GM23338 (cell line): ENCODE measurements at regions not wholly inside any gene's neighbourhood (a gene's known extent, or its start where the extent isn't known, plus 50 kb on each side); places are given as distances from the start of the nearest gene placed in this dataset.

Source experiments
- ATAC-seq: fragments of 200-7000 bp; cut with Tn5 transposase; 3 replicates; pipeline ENCODE4 v1.9.1; 2020
- DNase-seq: peaks from one replicate; pipeline ENCODE4 v3.0.0-alpha.2; 2015; ENCODE audit warnings: low spot score
- H2AFZ ChIP-seq: fragments of 200-600 bp; sonication (generic); 2 replicates; pipeline ENCODE4 v1.8.0; 2016; ENCODE audit warnings: antibody characterized with exemption, mild to moderate bottlenecking, moderate library complexity
- H3F3A ChIP-seq: fragments of 200-600 bp; sonication (generic); replicated peaks from 2 replicates; pipeline ENCODE4 v1.8.0; 2017; ENCODE audit warnings: antibody characterized with exemption, mixed run types, low read depth
- H3K27ac ChIP-seq: fragments of 200-600 bp; sonication (generic); 2 replicates; pipeline ENCODE4 v1.6.1; 2016; ENCODE audit warnings: low read depth
- H3K27me3 ChIP-seq: fragments of 200-600 bp; sonication (generic); 2 replicates; pipeline ENCODE4 v1.8.0; 2016; ENCODE audit warnings: mild to moderate bottlenecking, mixed run types, moderate library complexity; ENCODE audit not compliant: insufficient read depth
- H3K36me3 ChIP-seq: fragments of 200-600 bp; sonication (generic); 2 replicates; pipeline ENCODE4 v1.8.0; 2016; ENCODE audit warnings: mild to moderate bottlenecking; ENCODE audit not compliant: insufficient read depth
- H3K4me1 ChIP-seq: fragments of 200-600 bp; sonication (generic); 2 replicates; pipeline ENCODE4 v1.8.0; 2016; ENCODE audit warnings: mild to moderate bottlenecking, moderate library complexity; ENCODE audit not compliant: insufficient read depth
- H3K4me2 ChIP-seq: fragments of 200-600 bp; sonication (generic); 2 replicates; pipeline ENCODE4 v1.7.1; 2017; ENCODE audit warnings: mixed run types
- H3K4me3 ChIP-seq: fragments of 200-600 bp; sonication (generic); 2 replicates; pipeline ENCODE4 v1.6.1; 2016; ENCODE audit warnings: mixed run types
- H3K79me2 ChIP-seq: fragments of 200-600 bp; sonication (generic); replicated peaks from 2 replicates; pipeline ENCODE4 v1.8.0; 2017; ENCODE audit warnings: mild to moderate bottlenecking; ENCODE audit not compliant: insufficient read depth
- H3K9me2 ChIP-seq: fragments of 200-600 bp; sonication (generic); 2 replicates; pipeline ENCODE4 v1.8.0; 2017; ENCODE audit not compliant: insufficient read depth
- H4K20me1 ChIP-seq: fragments of 200-600 bp; sonication (generic); replicated peaks from 2 replicates; pipeline ENCODE4 v1.8.0; 2017; ENCODE audit warnings: mild to moderate bottlenecking; ENCODE audit not compliant: insufficient read depth
- H3K27ac Mint-ChIP-seq: 2 replicates; pipeline ENCODE4 v1.8.0; 2020; ENCODE audit warnings: inconsistent platforms, mild to moderate bottlenecking, moderate library complexity, mixed read lengths
- H3K27me3 Mint-ChIP-seq: 3 replicates; pipeline ENCODE4 v1.8.0; 2022; ENCODE audit warnings: low read depth, mild to moderate bottlenecking, moderate library complexity, mixed read lengths, inconsistent platforms; ENCODE audit not compliant: insufficient read depth, poor library complexity
- H3K36me3 Mint-ChIP-seq: 3 replicates; pipeline ENCODE4 v1.8.0; 2021; ENCODE audit warnings: low read depth, mild to moderate bottlenecking, inconsistent platforms, moderate library complexity, mixed read lengths
- H3K4me1 Mint-ChIP-seq: 3 replicates; pipeline ENCODE4 v1.8.0; 2020; ENCODE audit warnings: mild to moderate bottlenecking, inconsistent platforms, mixed read lengths
- H3K4me3 Mint-ChIP-seq: 3 replicates; pipeline ENCODE4 v1.8.0; 2021; ENCODE audit warnings: moderate library complexity, mild to moderate bottlenecking, inconsistent platforms, mixed read lengths
- H3K9me3 Mint-ChIP-seq: 3 replicates; pipeline ENCODE4 v1.8.0; 2020; ENCODE audit warnings: moderate library complexity, mild to moderate bottlenecking, inconsistent platforms, mixed read lengths
- EZH2 ChIP-seq: fragments of 200-600 bp; sonication (generic); IDR thresholded peaks from one replicate; pipeline ENCODE4 v1.8.0; 2017; ENCODE audit warnings: antibody characterized with exemption, mild to moderate bottlenecking, low read depth; ENCODE audit not compliant: unreplicated experiment
- NANOG ChIP-seq: IDR thresholded peaks from 2 replicates; pipeline ENCODE4 v1.6.1; 2016; ENCODE audit warnings: antibody characterized with exemption, borderline replicate concordance
- ZNF331 ChIP-seq: fragments of 250-450 bp; sonication (Bioruptor Pico); IDR thresholded peaks from 2 replicates; pipeline ENCODE4 v1.5.0; 2020; ENCODE audit warnings: low read depth, mild to moderate bottlenecking, moderate library complexity
- ZNF462 ChIP-seq: fragments of 250-450 bp; sonication (Bioruptor Pico); IDR thresholded peaks from 2 replicates; pipeline ENCODE4 v1.5.0; 2020; ENCODE audit warnings: mild to moderate bottlenecking, moderate library complexity
- TF ChIP-seq, protein P1 (sequence below): IDR thresholded peaks from one replicate; pipeline ENCODE4 v1.6.1; 2018; ENCODE audit warnings: antibody characterized with exemption; ENCODE audit not compliant: unreplicated experiment
- TF ChIP-seq, protein P2 (sequence below), 2 experiments: fragments of 200-600 bp in 1 of 2; sonication (generic) in 1 of 2; conservative IDR thresholded peaks; 2 replicates each; pipeline versions ENCODE4 v1.5.1 to v1.6.1; 2016 to 2017; ENCODE audit warnings: antibody characterized with exemption in 2 of 2, low read depth in 2 of 2, mild to moderate bottlenecking in 2 of 2, moderate library complexity in 1 of 2

GRCh38 chr11:39674024-39674423, 1785.4 kb downstream of the LRRC4C start:
- no peak overlapping the region for H3K27ac ChIP-seq
- Mint-ChIP-seq H3K9me3 (peaks cover 5% of the 10 kb centered on the region; the same call in 2 of the 3 replicates), H3K27ac (no peak overlapping the region), H3K4me3 (no peak overlapping the region), H3K4me1 (no peaks in the 10 kb centered on the region), H3K36me3 (0 out of 3 replicates have a peak, but pooled peaks cover 2% of the 10 kb centered on the region), H3K27me3 (no peaks in the 10 kb centered on the region)
- H3K36me3 ChIP-seq, result no peaks in the 10 kb centered on the region; the same call in 1 of the 2 replicates
- no peak for ATAC-seq
- no peak overlapping the region for H3K4me3 ChIP-seq
- no peaks in the 10 kb centered on the region for H4K20me1 ChIP-seq
- H3K79me2 ChIP-seq, result no peaks in the 10 kb centered on the region
- H3K4me2 ChIP-seq, result no peak overlapping the region
- no peaks in the 10 kb centered on the region for H3K27me3 ChIP-seq
- no peak for TF ChIP-seq ZNF462 (CRISPR knock-in tag)
- no peak for TF ChIP-seq ZNF331 (CRISPR knock-in tag)
- TF ChIP-seq, protein P1, sequence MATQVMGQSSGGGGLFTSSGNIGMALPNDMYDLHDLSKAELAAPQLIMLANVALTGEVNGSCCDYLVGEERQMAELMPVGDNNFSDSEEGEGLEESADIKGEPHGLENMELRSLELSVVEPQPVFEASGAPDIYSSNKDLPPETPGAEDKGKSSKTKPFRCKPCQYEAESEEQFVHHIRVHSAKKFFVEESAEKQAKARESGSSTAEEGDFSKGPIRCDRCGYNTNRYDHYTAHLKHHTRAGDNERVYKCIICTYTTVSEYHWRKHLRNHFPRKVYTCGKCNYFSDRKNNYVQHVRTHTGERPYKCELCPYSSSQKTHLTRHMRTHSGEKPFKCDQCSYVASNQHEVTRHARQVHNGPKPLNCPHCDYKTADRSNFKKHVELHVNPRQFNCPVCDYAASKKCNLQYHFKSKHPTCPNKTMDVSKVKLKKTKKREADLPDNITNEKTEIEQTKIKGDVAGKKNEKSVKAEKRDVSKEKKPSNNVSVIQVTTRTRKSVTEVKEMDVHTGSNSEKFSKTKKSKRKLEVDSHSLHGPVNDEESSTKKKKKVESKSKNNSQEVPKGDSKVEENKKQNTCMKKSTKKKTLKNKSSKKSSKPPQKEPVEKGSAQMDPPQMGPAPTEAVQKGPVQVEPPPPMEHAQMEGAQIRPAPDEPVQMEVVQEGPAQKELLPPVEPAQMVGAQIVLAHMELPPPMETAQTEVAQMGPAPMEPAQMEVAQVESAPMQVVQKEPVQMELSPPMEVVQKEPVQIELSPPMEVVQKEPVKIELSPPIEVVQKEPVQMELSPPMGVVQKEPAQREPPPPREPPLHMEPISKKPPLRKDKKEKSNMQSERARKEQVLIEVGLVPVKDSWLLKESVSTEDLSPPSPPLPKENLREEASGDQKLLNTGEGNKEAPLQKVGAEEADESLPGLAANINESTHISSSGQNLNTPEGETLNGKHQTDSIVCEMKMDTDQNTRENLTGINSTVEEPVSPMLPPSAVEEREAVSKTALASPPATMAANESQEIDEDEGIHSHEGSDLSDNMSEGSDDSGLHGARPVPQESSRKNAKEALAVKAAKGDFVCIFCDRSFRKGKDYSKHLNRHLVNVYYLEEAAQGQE, result no peak
- no peak for TF ChIP-seq EZH2
- no peak for TF ChIP-seq NANOG
- TF ChIP-seq, protein P2, sequence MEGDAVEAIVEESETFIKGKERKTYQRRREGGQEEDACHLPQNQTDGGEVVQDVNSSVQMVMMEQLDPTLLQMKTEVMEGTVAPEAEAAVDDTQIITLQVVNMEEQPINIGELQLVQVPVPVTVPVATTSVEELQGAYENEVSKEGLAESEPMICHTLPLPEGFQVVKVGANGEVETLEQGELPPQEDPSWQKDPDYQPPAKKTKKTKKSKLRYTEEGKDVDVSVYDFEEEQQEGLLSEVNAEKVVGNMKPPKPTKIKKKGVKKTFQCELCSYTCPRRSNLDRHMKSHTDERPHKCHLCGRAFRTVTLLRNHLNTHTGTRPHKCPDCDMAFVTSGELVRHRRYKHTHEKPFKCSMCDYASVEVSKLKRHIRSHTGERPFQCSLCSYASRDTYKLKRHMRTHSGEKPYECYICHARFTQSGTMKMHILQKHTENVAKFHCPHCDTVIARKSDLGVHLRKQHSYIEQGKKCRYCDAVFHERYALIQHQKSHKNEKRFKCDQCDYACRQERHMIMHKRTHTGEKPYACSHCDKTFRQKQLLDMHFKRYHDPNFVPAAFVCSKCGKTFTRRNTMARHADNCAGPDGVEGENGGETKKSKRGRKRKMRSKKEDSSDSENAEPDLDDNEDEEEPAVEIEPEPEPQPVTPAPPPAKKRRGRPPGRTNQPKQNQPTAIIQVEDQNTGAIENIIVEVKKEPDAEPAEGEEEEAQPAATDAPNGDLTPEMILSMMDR (conservative IDR thresholded peaks at IDR 0.05; ENCODE audit: low read depth in 2 of 2), result no peak
- H3K9me2 ChIP-seq, result no peaks in the 10 kb centered on the region
- no peaks in the 10 kb centered on the region for H3F3A ChIP-seq
- no peaks in the 10 kb centered on the region for H3K4me1 ChIP-seq
- DNase-seq, result no peak
- H2AFZ ChIP-seq, result no peak overlapping the region
